HCT116 (cell line): ENCODE measurements at regions not wholly inside any gene's neighbourhood (a gene's known extent, or its start where the extent isn't known, plus 50 kb on each side); places are given as distances from the start of the nearest gene placed in this dataset.

Experiments used
- ATAC-seq: fragments of 200-7000 bp; cut with Tn5 transposase; 2 replicates; pipeline ENCODE4 v1.9.1; 2020; ENCODE audit warnings: mild to moderate bottlenecking, moderate library complexity
- BruUV-seq: library from RNA; stranded (reverse); fragments of 400-500 nt; replicated peaks from 2 replicates; lab custom pipeline; 2021; lab: Mats Ljungman, UMichigan
- CTCF ChIA-PET: fragments of 300-600 bp; sonication (Branson Sonifier 250); formaldehyde crosslinking; loops from one replicate; lab custom pipeline; 2021; ENCODE audit warnings: antibody characterized with exemption; lab: Charles Lee
- POLR2A ChIA-PET: fragments of 300-600, 350-600 bp; sonication (Branson Sonifier 250); formaldehyde crosslinking; loops from one replicate; lab custom pipeline; 2021; ENCODE audit warnings: antibody characterized with exemption; lab: Charles Lee
- RAD21 ChIA-PET, 2 experiments: fragments of 300-600 bp; sonication (Branson Sonifier 250); formaldehyde crosslinking; loops; one replicate each; lab custom pipeline; 2023; ENCODE audit warnings: low total read pairs in 2 of 2; ENCODE audit not compliant: uncharacterized antibody in 2 of 2, unreplicated experiment in 2 of 2, low non-redundant PET in 1 of 2; lab: Charles Lee
- DNase-seq: peaks from one replicate; pipeline ENCODE4 v3.0.0-alpha.2; 2010; ENCODE audit warnings: low read depth, low spot score
- H2AFZ ChIP-seq: fragments of 200-600 bp; shearing (Covaris generic), sonication (generic); 2 replicates; pipeline ENCODE4 v1.6.1; 2017; ENCODE audit warnings: low read depth, mixed run types, mixed read lengths, antibody characterized with exemption, low read length; ENCODE audit not compliant: poor library complexity, severe bottlenecking
- H3K27ac ChIP-seq: 2 replicates; pipeline ENCODE4 v1.5.1; 2012; ENCODE audit warnings: low read depth, low read length
- H3K27me3 ChIP-seq: fragments of 200-600 bp; sonication (generic); 2 replicates; pipeline ENCODE4 v1.6.1; 2016; ENCODE audit warnings: mixed run types, low read length, mixed read lengths; ENCODE audit not compliant: insufficient read depth
- H3K36me3 ChIP-seq, 2 experiments: fragments of 200-500 bp in 1 of 2; fragments of 200-600 bp in 1 of 2; sonication (Bioruptor generic) in 1 of 2; sonication (generic) in 1 of 2; 2 replicates each; pipeline versions ENCODE4 v1.5.1 to v1.6.1; 2014 to 2016; ENCODE audit warnings: low read length in 2 of 2, inconsistent platforms in 1 of 2, mixed read lengths in 1 of 2, mixed run types in 1 of 2; ENCODE audit not compliant: insufficient read depth in 2 of 2, control insufficient read depth in 1 of 2
- H3K4me1 ChIP-seq, 2 experiments: fragments of 200-600 bp in 1 of 2; sonication (generic) in 1 of 2; 2 replicates each; pipeline versions ENCODE4 v1.5.1 to v1.6.1; 2012 to 2017; ENCODE audit warnings: low read length in 2 of 2, inconsistent platforms in 1 of 2, mild to moderate bottlenecking in 1 of 2, mixed read lengths in 1 of 2, mixed run types in 1 of 2, moderate library complexity in 1 of 2; ENCODE audit not compliant: insufficient read depth in 2 of 2, control insufficient read depth in 1 of 2
- H3K4me2 ChIP-seq: fragments of 200-600 bp; sonication (generic); 2 replicates; pipeline ENCODE4 v1.6.1; 2017; ENCODE audit warnings: mixed run types, low read length, mixed read lengths
- H3K4me3 ChIP-seq, 2 experiments: fragments of 200-600 bp in 1 of 2; sonication (generic) in 1 of 2; replicated peaks in 1 of 2; 2 replicates each; pipeline ENCODE4 v1.5.1; 2011 to 2016; ENCODE audit warnings: low read length in 2 of 2, control low read depth in 1 of 2, low read depth in 1 of 2, mild to moderate bottlenecking in 1 of 2, mixed read lengths in 1 of 2, mixed run types in 1 of 2
- H3K79me2 ChIP-seq: fragments of 200-600 bp; sonication (generic); 2 replicates; pipeline ENCODE4 v1.6.1; 2017; ENCODE audit warnings: mild to moderate bottlenecking, mixed run types, low read length, moderate library complexity, mixed read lengths; ENCODE audit not compliant: insufficient read depth
- H3K9ac ChIP-seq: fragments of 200-600 bp; sonication (generic); 2 replicates; pipeline ENCODE4 v1.6.1; 2016; ENCODE audit warnings: low read length, mixed read lengths
- H3K9me2 ChIP-seq: fragments of 200-600 bp; sonication (generic), shearing (Covaris generic); 2 replicates; pipeline ENCODE4 v1.6.1; 2017; ENCODE audit warnings: mixed run types, mild to moderate bottlenecking, moderate library complexity; ENCODE audit not compliant: insufficient read depth
- H3K9me3 ChIP-seq, 2 experiments: fragments of 200-500 bp in 1 of 2; fragments of 200-600 bp in 1 of 2; sonication (Bioruptor generic) in 1 of 2; sonication (generic) in 1 of 2; 2 replicates each; pipeline ENCODE4 v1.6.1; 2014 to 2017; ENCODE audit warnings: low read length in 2 of 2, mixed read lengths in 2 of 2, inconsistent platforms in 1 of 2, low read depth in 1 of 2, mild to moderate bottlenecking in 1 of 2, mixed run types in 1 of 2, moderate library complexity in 1 of 2; ENCODE audit not compliant: control insufficient read depth in 1 of 2, insufficient read depth in 1 of 2
- H4K20me1 ChIP-seq: fragments of 200-600 bp; sonication (generic), shearing (Covaris generic); 2 replicates; pipeline ENCODE4 v1.6.1; 2017; ENCODE audit warnings: mixed run types, mild to moderate bottlenecking, moderate library complexity; ENCODE audit not compliant: insufficient read depth
- ATF3 ChIP-seq: IDR thresholded peaks from 2 replicates; pipeline ENCODE4 v1.6.1; 2012
- EGR1 ChIP-seq: IDR thresholded peaks from 2 replicates; pipeline ENCODE4 v1.6.1; 2012; ENCODE audit warnings: low read depth
- ELF1 ChIP-seq: IDR thresholded peaks from 2 replicates; pipeline ENCODE4 v1.6.1; 2012; ENCODE audit warnings: low read depth, borderline replicate concordance
- JUND ChIP-seq: IDR thresholded peaks from 2 replicates; pipeline ENCODE4 v1.6.1; 2012
- RAD21 ChIP-seq: IDR thresholded peaks from 2 replicates; pipeline ENCODE4 v1.6.1; 2012; ENCODE audit warnings: low read depth, mild to moderate bottlenecking
- REST ChIP-seq: IDR thresholded peaks from 2 replicates; pipeline ENCODE4 v1.6.1; 2012; ENCODE audit warnings: low read depth
- SP1 ChIP-seq: IDR thresholded peaks from 2 replicates; pipeline ENCODE4 v1.6.1; 2012; ENCODE audit warnings: low read depth
- ZNF274 ChIP-seq: fragments of 200-500 bp; sonication (Bioruptor generic); IDR thresholded peaks from 2 replicates; pipeline ENCODE4 v1.6.1; 2014; ENCODE audit warnings: mild to moderate bottlenecking, low read depth, low read length, inconsistent platforms
- intact Hi-C: fragments of 100-400 bp; cut with micrococcal nuclease; formaldehyde crosslinking; loops from 2 replicates; pipeline ENCODE4 v1.10.0; 2022

GRCh38 chr19:28018499-28018898 lies 1194.5 kb downstream of the UQCRFS1 start:
- Histone ChIP-seq H3K9me3 (peaks cover 0 to 30% of the 10 kb centered on the region in 2 experiments; a peak in 2 of 4 replicates), H3K27ac (no peak overlapping the region), H3K4me2 (no peak overlapping the region), H2AFZ (no peak overlapping the region), H3K27me3 (no peaks in the 10 kb centered on the region), H3K9me2 (no peaks in the 10 kb centered on the region), H3K79me2 (no peaks in the 10 kb centered on the region), H3K4me3 (no peak overlapping the region), H4K20me1 (no peaks in the 10 kb centered on the region), H3K36me3 (no peaks in the 10 kb centered on the region), H3K9ac (no peak overlapping the region), H3K4me1 (no peaks in the 10 kb centered on the region)
- no TSS peak for BruUV-seq
- CTCF ChIA-PET: no interaction called here
- ATAC-seq (no peak), DNase-seq (no peak)
- POLR2A ChIA-PET: no interaction called here
- RAD21 ChIA-PET: no interaction called here
- TF ChIP-seq REST (no peak), ELF1 (no peak)
- intact Hi-C loops: no loop called here

- no TSS peak for BruUV-seq
- Histone ChIP-seq H3K9ac (no peak overlapping the region), H3K4me1 (no peaks in the 10 kb centered on the region), H3K27ac (no peak overlapping the region), H3K79me2 (no peaks in the 10 kb centered on the region), H3K4me2 (no peak overlapping the region), H3K36me3 (no peaks in the 10 kb centered on the region), H3K4me3 (no peak overlapping the region), H3K27me3 (no peaks in the 10 kb centered on the region), H3K9me3 (peaks cover 0 to 42% of the 10 kb centered on the region in 2 experiments; a peak in 2 of 4 replicates), H4K20me1 (no peaks in the 10 kb centered on the region), H2AFZ (no peak overlapping the region), H3K9me2 (no peaks in the 10 kb centered on the region)
- ChIA-PET POLR2A (no interaction called here), RAD21 (no interaction called here), CTCF (no interaction called here)
- ATAC-seq (no peak), DNase-seq (no peak)
- intact Hi-C loops: no loop called here
- TF ChIP-seq ATF3 (no peak), SP1 (no peak), ELF1 (no peak), RAD21 (no peak), REST (no peak), JUND (no peak), EGR1 (no peak), ZNF274 (no peak)
Measured at GRCh38 chr19:28014615-28015405, 1198.1 kb downstream of the UQCRFS1 start.
